Endothelial cell of umbilical vein (primary cell): ENCODE measurements at regions not wholly inside any gene's neighbourhood (a gene's known extent, or its start where the extent isn't known, plus 50 kb on each side); places are given as distances from the start of the nearest gene placed in this dataset.

Experiments
- BruUV-seq: library from RNA; stranded (reverse); fragments of 400-500 nt; replicated peaks from 2 replicates; lab custom pipeline; 2021; lab: Mats Ljungman, UMichigan
- CTCF ChIA-PET: fragments of 300-600, 350-600 bp; sonication (Branson Sonifier 250); formaldehyde crosslinking; loops from one replicate; lab custom pipeline; 2021; ENCODE audit warnings: antibody characterized with exemption, inconsistent platforms; lab: Charles Lee
- POLR2A ChIA-PET: fragments of 300-600, 350-600 bp; sonication (Branson Sonifier 250); formaldehyde crosslinking; loops from one replicate; lab custom pipeline; 2021; ENCODE audit warnings: antibody characterized with exemption, inconsistent platforms; lab: Charles Lee
- DNase-seq: peaks from one replicate; pipeline ENCODE4 v3.0.0-alpha.2; 2011; ENCODE audit warnings: low read depth, low spot score
- FAIRE-seq: peaks from 2 replicates; lab custom pipeline; 2011; peaks lifted over from hg19 to GRCh38; lab: Jason Lieb, UNC
- H2AFZ ChIP-seq: 2 replicates; pipeline ENCODE4 v1.6.0; 2012; ENCODE audit warnings: low read depth, low read length, control low read depth, inconsistent platforms
- H3K27ac ChIP-seq: 2 replicates; pipeline ENCODE4 v1.5.1; 2011; ENCODE audit warnings: low read depth, mild to moderate bottlenecking, control low read depth, low read length, moderate library complexity; ENCODE audit not compliant: insufficient read depth
- H3K27me3 ChIP-seq, 2 experiments: 2 replicates each; pipeline versions ENCODE4 v1.6.0 to v1.6.1; 2011; ENCODE audit warnings: low read length in 2 of 2, mixed read lengths in 1 of 2; ENCODE audit not compliant: control insufficient read depth in 2 of 2, insufficient read depth in 2 of 2
- H3K36me3 ChIP-seq, 2 experiments: 2 replicates in 1 of 2; 3 replicates in 1 of 2; pipeline ENCODE4 v1.5.1; 2011; ENCODE audit warnings: low read length in 2 of 2, mild to moderate bottlenecking in 1 of 2, moderate library complexity in 1 of 2; ENCODE audit not compliant: control insufficient read depth in 2 of 2, insufficient read depth in 2 of 2; ENCODE audit errors: extremely low read depth in 1 of 2
- H3K4me1 ChIP-seq: 3 replicates; pipeline ENCODE4 v1.5.1; 2011; ENCODE audit warnings: mild to moderate bottlenecking, low read length; ENCODE audit not compliant: control insufficient read depth, insufficient read depth; ENCODE audit errors: extremely low read depth
- H3K4me2 ChIP-seq: 2 replicates; pipeline ENCODE4 v1.6.1; 2011; ENCODE audit warnings: low read length, control low read depth, mixed read lengths; ENCODE audit not compliant: insufficient read depth
- H3K4me3 ChIP-seq, 3 experiments: fragments of 200-600 bp in 1 of 3; sonication (generic), shearing (Covaris generic) in 1 of 3; replicated peaks in 1 of 3; 2 replicates each; pipeline ENCODE4 v1.5.1; 2011 to 2016; ENCODE audit warnings: control low read depth in 3 of 3, low read length in 3 of 3, mild to moderate bottlenecking in 2 of 3, inconsistent platforms in 1 of 3, low read depth in 1 of 3, moderate library complexity in 1 of 3; ENCODE audit not compliant: insufficient read depth in 1 of 3
- H3K79me2 ChIP-seq: 2 replicates; pipeline ENCODE4 v1.6.0; 2012; ENCODE audit warnings: low read length, inconsistent platforms; ENCODE audit not compliant: control insufficient read depth, insufficient read depth
- H3K9ac ChIP-seq: replicated peaks from 2 replicates; pipeline ENCODE3; 2011; ENCODE audit warnings: low read length, control low read depth; ENCODE audit not compliant: insufficient read depth; ENCODE audit errors: extremely low read depth
- H3K9me1 ChIP-seq: replicated peaks from 3 replicates; pipeline ENCODE4 v1.6.0; 2011; ENCODE audit warnings: mild to moderate bottlenecking, low read length; ENCODE audit not compliant: control insufficient read depth, insufficient read depth; ENCODE audit errors: extremely low read depth
- H3K9me3 ChIP-seq: replicated peaks from 2 replicates; pipeline ENCODE4 v1.5.1; 2012; ENCODE audit warnings: low read length, inconsistent platforms; ENCODE audit not compliant: control insufficient read depth, insufficient read depth
- H4K20me1 ChIP-seq: replicated peaks from 2 replicates; pipeline ENCODE3; 2011; ENCODE audit warnings: mild to moderate bottlenecking, low read length; ENCODE audit not compliant: control insufficient read depth, insufficient read depth; ENCODE audit errors: extremely low read depth
- EZH2 ChIP-seq: IDR thresholded peaks from 2 replicates; pipeline ENCODE4 v1.6.1; 2012; ENCODE audit warnings: borderline replicate concordance, low read depth, mild to moderate bottlenecking, moderate library complexity, low read length, inconsistent platforms; ENCODE audit not compliant: severe bottlenecking
- FOS ChIP-seq: IDR thresholded peaks from 2 replicates; pipeline ENCODE4 v1.6.1; 2011; ENCODE audit warnings: mild to moderate bottlenecking, low read length, moderate library complexity, borderline replicate concordance; ENCODE audit not compliant: insufficient read depth
- GATA2 ChIP-seq: IDR thresholded peaks from 2 replicates; pipeline ENCODE4 v1.7.0; 2011; ENCODE audit warnings: low read depth, mild to moderate bottlenecking, moderate library complexity, mixed read lengths, low read length; ENCODE audit not compliant: insufficient read length, insufficient read depth
- JUN ChIP-seq: IDR thresholded peaks from 2 replicates; pipeline ENCODE4 v1.6.1; 2011; ENCODE audit warnings: borderline replicate concordance, low read depth; ENCODE audit not compliant: insufficient read length, insufficient read depth
- MYC ChIP-seq: IDR thresholded peaks from one replicate; pipeline ENCODE4 v1.6.1; 2011; ENCODE audit warnings: mild to moderate bottlenecking, low read depth, low read length
- POLR2A ChIP-seq: IDR thresholded peaks from 2 replicates; pipeline ENCODE4 v1.6.1; 2012; ENCODE audit warnings: low read depth, mild to moderate bottlenecking, control low read depth, low read length
- POLR2AphosphoS5 ChIP-seq: IDR thresholded peaks from 2 replicates; pipeline ENCODE4 v1.6.1; 2012; ENCODE audit warnings: low read depth, mild to moderate bottlenecking, control low read depth, low read length, moderate library complexity; ENCODE audit not compliant: insufficient read depth
- dilution Hi-C: fragments of 300-500 bp; cut with MboI; formaldehyde crosslinking; loops from one replicate; pipeline ENCODE4 v1.15.0; 2019; ENCODE audit warnings: low sequenced_read_pairs; ENCODE audit not compliant: extremely low pct_ligation_motif_present
- intact Hi-C: fragments of 100-400 bp; cut with micrococcal nuclease; formaldehyde crosslinking; loops from one replicate; pipeline ENCODE4 v1.10.0; 2022
- TF ChIP-seq, protein P1 (sequence below): IDR thresholded peaks from 2 replicates; pipeline ENCODE4 v1.6.1; 2011; ENCODE audit not compliant: insufficient read depth, insufficient read length
- TF ChIP-seq, protein P2 (sequence below), 2 donors: IDR thresholded peaks; 1 replicate in 1 of 2; 2 replicates in 1 of 2; pipeline ENCODE4 v1.5.1; 2011; ENCODE audit warnings: low read length in 2 of 2, mild to moderate bottlenecking in 2 of 2, moderate library complexity in 2 of 2, control low read depth in 1 of 2, inconsistent platforms in 1 of 2, low read depth in 1 of 2; ENCODE audit not compliant: insufficient read depth in 1 of 2; ENCODE audit errors: extremely low read depth in 1 of 2

DNA sequence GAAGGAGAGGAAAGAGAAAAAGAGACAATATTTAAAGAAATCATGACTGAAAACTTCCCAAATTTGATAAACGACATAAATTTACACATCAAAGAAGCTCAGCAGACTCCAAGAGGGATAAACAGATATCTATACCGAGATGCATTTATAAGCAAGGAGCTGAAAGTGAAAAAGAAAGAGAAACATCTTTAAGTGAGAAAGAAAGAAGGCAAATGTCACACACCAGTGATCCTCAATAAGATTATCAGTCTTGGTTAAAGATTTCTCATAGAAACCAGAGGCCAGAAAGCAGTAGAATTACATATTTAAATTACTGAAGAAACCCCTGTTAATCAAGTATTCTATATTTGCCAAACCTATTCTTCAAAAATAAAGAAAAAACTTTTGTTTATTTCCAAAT lies 424.2 kb downstream of the SLC16A7 start:
- H3K36me3 ChIP-seq = no peaks in the 10 kb centered on the region
- POLR2A ChIA-PET = no interaction called here
- H3K9me1 ChIP-seq = no peaks in the 10 kb centered on the region
- FAIRE-seq = no peak
- BruUV-seq = no TSS peak
- intact Hi-C loops = no loop called here
- no peak for DNase-seq
- no peak overlapping the region for H3K4me3 ChIP-seq
- no peak overlapping the region for H2AFZ ChIP-seq
- no peaks in the 10 kb centered on the region for H3K27me3 ChIP-seq
- H3K9ac ChIP-seq = no peak overlapping the region
- H3K9me3 ChIP-seq = no peaks in the 10 kb centered on the region
- CTCF ChIA-PET = interaction anchor here (1.0 kb wide), 1 partner anchor 11 kb away, joined by 3 read pairs; no protein-coding TSS in a partner anchor
- no peak for TF ChIP-seq GATA2
- no peak for TF ChIP-seq POLR2AphosphoS5
- no peak for TF ChIP-seq MYC
- TF ChIP-seq POLR2A = no peak
- TF ChIP-seq, protein P1, sequence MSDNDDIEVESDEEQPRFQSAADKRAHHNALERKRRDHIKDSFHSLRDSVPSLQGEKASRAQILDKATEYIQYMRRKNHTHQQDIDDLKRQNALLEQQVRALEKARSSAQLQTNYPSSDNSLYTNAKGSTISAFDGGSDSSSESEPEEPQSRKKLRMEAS = no peak
- TF ChIP-seq JUN = no peak
- TF ChIP-seq, protein P2, sequence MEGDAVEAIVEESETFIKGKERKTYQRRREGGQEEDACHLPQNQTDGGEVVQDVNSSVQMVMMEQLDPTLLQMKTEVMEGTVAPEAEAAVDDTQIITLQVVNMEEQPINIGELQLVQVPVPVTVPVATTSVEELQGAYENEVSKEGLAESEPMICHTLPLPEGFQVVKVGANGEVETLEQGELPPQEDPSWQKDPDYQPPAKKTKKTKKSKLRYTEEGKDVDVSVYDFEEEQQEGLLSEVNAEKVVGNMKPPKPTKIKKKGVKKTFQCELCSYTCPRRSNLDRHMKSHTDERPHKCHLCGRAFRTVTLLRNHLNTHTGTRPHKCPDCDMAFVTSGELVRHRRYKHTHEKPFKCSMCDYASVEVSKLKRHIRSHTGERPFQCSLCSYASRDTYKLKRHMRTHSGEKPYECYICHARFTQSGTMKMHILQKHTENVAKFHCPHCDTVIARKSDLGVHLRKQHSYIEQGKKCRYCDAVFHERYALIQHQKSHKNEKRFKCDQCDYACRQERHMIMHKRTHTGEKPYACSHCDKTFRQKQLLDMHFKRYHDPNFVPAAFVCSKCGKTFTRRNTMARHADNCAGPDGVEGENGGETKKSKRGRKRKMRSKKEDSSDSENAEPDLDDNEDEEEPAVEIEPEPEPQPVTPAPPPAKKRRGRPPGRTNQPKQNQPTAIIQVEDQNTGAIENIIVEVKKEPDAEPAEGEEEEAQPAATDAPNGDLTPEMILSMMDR (IDR thresholded peaks at IDR 0.05; ENCODE audit: extremely low read depth in 1 of 2, insufficient read depth in 1 of 2, low read depth in 1 of 2, low read length in 2 of 2) = no peak
- TF ChIP-seq EZH2 = no peak
- no peak for TF ChIP-seq FOS
- no peaks in the 10 kb centered on the region for H3K79me2 ChIP-seq
- H4K20me1 ChIP-seq = no peaks in the 10 kb centered on the region
- no peak overlapping the region for H3K4me2 ChIP-seq
- dilution Hi-C loops = no loop called here
- H3K27ac ChIP-seq = no peak overlapping the region
- H3K4me1 ChIP-seq = no peaks in the 10 kb centered on the region
